ENCODE measurements at regions not wholly inside any gene's neighbourhood (a gene's known extent, or its start where the extent isn't known, plus 50 kb on each side); places are given as distances from the start of the nearest gene placed in this dataset.

GRCh38 chr12:124201248-124201647, 93.6 kb upstream of the RFLNA start:
- Histone ChIP-seq H2AFZ (ENCODE audit: control insufficient read depth, low read length) (no peak overlapping the region), H3K36me3 (ENCODE audit: control insufficient read depth in 2 of 2, extremely low read depth in 1 of 2, insufficient read depth in 2 of 2, low read length in 2 of 2) (no peaks in the 10 kb centered on the region), H3K9me3 (ENCODE audit: control insufficient read depth, low read depth, low read length) (peaks cover 6% of the 10 kb centered on the region), H3K4me2 (ENCODE audit: control insufficient read depth, extremely low read depth, insufficient read depth, low read depth, low read length) (no peak overlapping the region), H3K9ac (ENCODE audit: control insufficient read depth, extremely low read depth, insufficient read depth, low read length) (no peak overlapping the region), H3K9me1 (ENCODE audit: control insufficient read depth, extremely low read depth, insufficient read depth, low read length) (no peaks in the 10 kb centered on the region), H3K4me1 (ENCODE audit: control insufficient read depth, extremely low read depth, insufficient read depth, low read length) (no peaks in the 10 kb centered on the region), H4K20me1 (ENCODE audit: control insufficient read depth, extremely low read depth, insufficient read depth, low read length) (no peaks in the 10 kb centered on the region), H3K79me2 (ENCODE audit: control insufficient read depth, insufficient read depth, low read length) (no peaks in the 10 kb centered on the region), H3K27ac (ENCODE audit: control insufficient read depth, insufficient read depth, low read length) (no peak overlapping the region), H3K4me3 (ENCODE audit: control insufficient read depth in 2 of 3, extremely low read depth in 1 of 3, insufficient read depth in 2 of 3, low read depth in 1 of 3, low read length in 3 of 3) (no peak overlapping the region), H3K27me3 (ENCODE audit: control insufficient read depth, extremely low read depth, insufficient read depth, low read length) (no peaks in the 10 kb centered on the region)
- FAIRE-seq (no peak), DNase-seq (ENCODE audit: low read depth, low spot score) (no peak)
- dilution Hi-C loops (cut with MboI; ENCODE audit: extremely low pct_ligation_motif_present, low sequenced_read_pairs), result no loop called here
- no peak for TF ChIP-seq EZH2 (IDR thresholded peaks at IDR 0.05; ENCODE audit: low read length)
- no peak for TF ChIP-seq CTCF (optimal IDR thresholded peaks at IDR 0.05 in 1 of 3, IDR thresholded peaks at IDR 0.05 in 1 of 3, conservative IDR thresholded peaks at IDR 0.05 in 1 of 3; ENCODE audit: extremely low read depth in 1 of 3, insufficient read depth in 2 of 3, low read length in 3 of 3)

GRCh38 chr12:124203176-124203575, 91.7 kb upstream of the RFLNA start:
- Histone ChIP-seq H3K27me3 (ENCODE audit: control insufficient read depth, extremely low read depth, insufficient read depth, low read length) (peaks cover 6% of the 10 kb centered on the region), H3K27ac (ENCODE audit: control insufficient read depth, insufficient read depth, low read length) (no peak overlapping the region), H3K79me2 (ENCODE audit: control insufficient read depth, insufficient read depth, low read length) (no peaks in the 10 kb centered on the region), H2AFZ (ENCODE audit: control insufficient read depth, low read length) (no peak overlapping the region), H3K4me1 (ENCODE audit: control insufficient read depth, extremely low read depth, insufficient read depth, low read length) (no peaks in the 10 kb centered on the region), H4K20me1 (ENCODE audit: control insufficient read depth, extremely low read depth, insufficient read depth, low read length) (no peaks in the 10 kb centered on the region), H3K36me3 (ENCODE audit: control insufficient read depth in 2 of 2, extremely low read depth in 1 of 2, insufficient read depth in 2 of 2, low read length in 2 of 2) (no peaks in the 10 kb centered on the region), H3K9me3 (ENCODE audit: control insufficient read depth, low read depth, low read length) (peaks cover 3% of the 10 kb centered on the region), H3K9me1 (ENCODE audit: control insufficient read depth, extremely low read depth, insufficient read depth, low read length) (no peaks in the 10 kb centered on the region), H3K4me2 (ENCODE audit: control insufficient read depth, extremely low read depth, insufficient read depth, low read depth, low read length) (no peak overlapping the region), H3K9ac (ENCODE audit: control insufficient read depth, extremely low read depth, insufficient read depth, low read length) (no peak overlapping the region), H3K4me3 (ENCODE audit: control insufficient read depth in 2 of 3, extremely low read depth in 1 of 3, insufficient read depth in 2 of 3, low read depth in 1 of 3, low read length in 3 of 3) (no peak overlapping the region)
- TF ChIP-seq EZH2 (IDR thresholded peaks at IDR 0.05; ENCODE audit: low read length), result no peak
- TF ChIP-seq CTCF (optimal IDR thresholded peaks at IDR 0.05 in 1 of 3, IDR thresholded peaks at IDR 0.05 in 1 of 3, conservative IDR thresholded peaks at IDR 0.05 in 1 of 3; ENCODE audit: extremely low read depth in 1 of 3, insufficient read depth in 2 of 3, low read length in 3 of 3), result no peak
- FAIRE-seq (no peak), DNase-seq (ENCODE audit: low read depth, low spot score) (no peak)
- dilution Hi-C loops (cut with MboI; ENCODE audit: extremely low pct_ligation_motif_present, low sequenced_read_pairs), result no loop called here

All from keratinocyte (primary cell).